ENCODE measurements at regions not wholly inside any gene's neighbourhood (a gene's known extent, or its start where the extent isn't known, plus 50 kb on each side); places are given as distances from the start of the nearest gene placed in this dataset.
A peak's percentile ranks its signal among the peaks of the same experiment; 100 is the strongest.
"Not testable (repeated sequence)": the region's sequence is repeated elsewhere in the genome, so short reads cannot be mapped to it uniquely, and the experiment has no call there.

- no peak for DNase-seq
Observed at GRCh38 chr3:159280386-159281191, 478.7 kb downstream of the MFSD1 start.

GRCh38 chr3:159293493-159293892 is 491.6 kb downstream of the MFSD1 start:
- no peak for DNase-seq

- no peak for DNase-seq
Observed at GRCh38 chr3:159301961-159302360, 500.1 kb downstream of the MFSD1 start.

DNA sequence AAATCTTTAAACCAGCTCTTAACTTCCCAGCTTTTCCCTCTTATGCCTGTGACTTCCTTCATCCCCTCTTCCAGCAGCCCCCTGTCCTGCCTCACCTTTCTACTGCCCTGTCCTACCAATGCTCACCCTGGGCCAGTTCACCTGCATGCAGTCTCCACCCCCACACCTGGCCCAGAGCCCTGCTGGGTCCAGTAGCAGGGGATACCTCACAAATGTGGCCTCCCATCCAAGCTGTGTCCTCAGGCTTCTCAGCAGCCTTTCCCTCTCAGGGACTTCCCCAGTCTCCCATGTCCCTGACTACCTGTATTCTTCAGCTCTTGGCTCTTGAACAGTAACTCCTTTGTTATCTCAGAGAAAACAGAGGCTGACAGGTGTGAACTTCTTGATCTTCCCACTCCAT is 503.2 kb downstream of the MFSD1 start:
- no peak for DNase-seq

GRCh38 chr3:159316706-159317105 is 514.9 kb downstream of the MFSD1 start:
- not testable (repeated sequence) for DNase-seq

- DNase-seq, result no peak
Observed at GRCh38 chr3:159319156-159319555, 517.3 kb downstream of the MFSD1 start.

DNA sequence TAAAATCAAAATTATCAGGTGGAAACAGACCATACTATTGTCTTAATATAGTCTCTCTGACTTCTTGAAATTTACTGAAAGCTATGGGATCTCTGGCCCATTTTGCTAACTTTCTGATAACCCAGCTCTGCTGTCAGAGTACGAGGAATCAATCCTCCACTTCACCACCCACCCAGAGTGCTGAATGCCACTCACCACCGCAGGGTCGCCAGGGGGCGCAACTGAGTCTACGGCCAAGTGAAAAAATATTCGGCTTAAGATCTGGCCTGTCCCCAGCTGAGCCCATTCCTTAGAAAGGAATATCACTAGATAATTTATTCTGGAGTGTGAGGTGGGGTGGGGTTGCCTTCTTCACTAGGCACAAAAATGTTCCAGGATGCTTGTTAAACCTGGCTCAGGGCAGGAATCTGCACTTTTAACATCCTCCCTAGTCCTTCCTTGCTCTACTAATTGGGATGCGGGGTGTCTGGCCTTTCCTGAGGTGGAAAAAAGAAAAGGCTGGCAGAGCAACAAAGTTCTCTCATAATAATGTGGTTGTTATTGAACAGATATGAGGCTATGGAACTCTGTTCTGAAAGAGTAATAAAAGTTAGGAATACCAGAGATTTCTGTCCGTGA is 520.6 kb downstream of the MFSD1 start:
- peak; percentile 10 to 43 for DNase-seq

DNA sequence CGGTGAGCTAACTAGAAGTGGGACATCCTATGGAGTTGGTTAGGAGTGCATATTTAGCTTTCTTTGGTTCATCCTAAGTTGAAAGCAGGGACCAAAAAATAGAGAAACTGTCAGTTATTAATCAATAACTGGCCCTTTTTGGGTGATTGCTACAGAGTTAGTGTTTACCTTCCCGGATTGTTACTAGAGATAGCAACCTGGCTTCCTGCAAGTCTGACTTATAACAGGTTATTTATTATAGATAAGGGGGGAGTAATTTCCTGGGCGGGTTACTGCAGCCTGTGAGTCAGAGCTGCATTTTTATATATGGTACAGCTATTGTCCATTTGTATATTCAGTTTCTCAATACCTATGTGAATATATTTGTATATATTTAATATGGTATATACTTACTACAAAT is 522.0 kb downstream of the MFSD1 start:
- no peak for DNase-seq

- DNase-seq, result no peak
Observed at GRCh38 chr3:159326998-159327397, 525.1 kb downstream of the MFSD1 start.

DNA sequence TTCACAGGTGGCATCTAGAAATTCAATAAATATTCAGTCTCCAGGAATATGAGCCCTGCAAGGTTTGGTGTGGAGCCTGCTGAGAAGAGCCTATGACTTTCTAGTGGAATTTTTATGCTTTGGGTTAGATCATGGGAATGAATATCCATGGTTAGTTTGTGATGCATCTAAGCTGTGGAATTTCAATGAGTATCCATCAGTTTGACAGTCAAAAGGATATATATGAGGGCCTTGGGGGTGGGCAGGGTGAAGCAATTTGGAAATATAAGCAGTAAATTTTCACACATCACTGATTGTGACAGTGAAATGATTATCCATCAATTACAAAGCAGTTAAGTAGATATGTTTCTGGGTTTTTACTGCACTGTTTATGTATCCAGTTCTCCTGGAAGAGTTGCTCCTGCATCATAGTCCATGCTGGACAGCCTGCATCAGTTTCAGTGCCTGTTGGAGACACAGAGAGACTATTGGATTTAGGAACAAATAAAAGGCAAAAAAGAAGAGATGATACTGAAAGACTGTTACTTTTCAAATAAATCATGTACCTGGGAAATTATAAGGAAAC is 530.8 kb downstream of the MFSD1 start:
- no peak for DNase-seq

GRCh38 chr3:159339131-159339530 is 537.3 kb downstream of the MFSD1 start:
- DNase-seq, result no peak

- DNase-seq, result no peak
Observed at GRCh38 chr3:159340877-159341500, 539.1 kb downstream of the MFSD1 start.

DNA sequence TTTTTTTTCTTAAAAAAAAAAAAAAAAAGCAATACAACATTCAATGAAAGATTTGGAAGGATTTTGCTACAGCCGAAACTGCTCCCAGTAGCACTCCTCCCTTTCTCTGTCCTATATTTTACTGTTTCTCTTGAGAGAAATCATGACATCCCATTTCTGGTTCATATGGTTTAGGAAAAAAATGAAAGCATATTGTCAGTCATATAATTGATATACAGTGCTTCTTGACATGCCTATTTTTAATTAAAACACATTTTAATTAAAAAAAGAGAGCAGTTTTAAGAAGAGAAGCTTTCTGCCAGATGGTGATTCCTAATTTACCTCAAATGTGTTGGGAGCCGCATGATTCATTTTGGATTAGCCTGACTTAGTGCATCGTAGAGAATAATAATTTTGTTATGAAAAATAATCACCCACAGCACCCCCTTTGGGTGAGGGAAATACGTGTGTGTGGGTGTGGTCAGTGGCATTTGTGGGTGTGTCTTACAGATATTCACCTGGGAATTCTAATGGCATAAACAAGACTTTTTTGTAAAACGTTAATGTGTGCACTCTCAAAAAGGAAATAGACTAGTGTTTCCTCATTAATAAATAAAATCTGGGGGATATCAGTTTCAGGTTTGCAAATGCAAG is 544.5 kb downstream of the MFSD1 start:
- DNase-seq, result no peak

DNA sequence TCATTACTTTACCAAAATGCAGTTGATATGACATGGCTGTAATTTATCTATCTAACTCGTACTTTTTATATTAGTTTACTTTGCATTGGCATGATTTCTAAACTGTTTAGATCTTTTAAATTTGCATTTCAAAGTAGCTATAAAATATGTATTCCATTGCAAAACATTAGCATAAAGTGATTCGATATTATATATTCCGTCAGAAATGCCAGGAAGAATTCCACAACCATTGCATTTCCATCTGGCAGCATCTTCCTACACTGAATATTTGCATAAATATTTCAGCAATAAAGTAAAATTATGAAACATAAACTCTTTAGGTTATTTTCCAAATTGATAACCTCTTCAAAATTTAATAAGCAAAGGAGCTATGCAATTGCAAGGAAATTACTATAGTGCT is 546.6 kb downstream of the MFSD1 start:
- no peak for DNase-seq

DNA sequence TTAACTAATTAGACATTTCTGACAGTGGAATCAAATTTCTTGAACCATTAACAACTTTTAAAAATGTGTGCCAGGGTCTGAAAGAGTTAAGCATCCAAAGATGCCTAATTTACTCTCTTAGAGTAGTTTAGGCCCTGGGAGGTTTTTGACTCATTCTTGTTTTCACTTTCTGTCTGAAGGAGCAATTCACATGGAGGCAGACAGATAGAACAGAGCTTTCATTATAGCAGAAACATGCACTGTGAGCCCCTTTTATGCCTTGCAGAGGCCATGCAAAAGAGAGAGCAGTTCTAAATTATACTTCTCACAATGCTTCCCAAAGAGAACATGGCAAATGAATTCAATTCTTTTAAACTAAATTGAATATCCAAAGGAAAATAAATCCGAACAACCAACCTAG is 554.8 kb downstream of the MFSD1 start:
- DNase-seq, result no peak

DNA sequence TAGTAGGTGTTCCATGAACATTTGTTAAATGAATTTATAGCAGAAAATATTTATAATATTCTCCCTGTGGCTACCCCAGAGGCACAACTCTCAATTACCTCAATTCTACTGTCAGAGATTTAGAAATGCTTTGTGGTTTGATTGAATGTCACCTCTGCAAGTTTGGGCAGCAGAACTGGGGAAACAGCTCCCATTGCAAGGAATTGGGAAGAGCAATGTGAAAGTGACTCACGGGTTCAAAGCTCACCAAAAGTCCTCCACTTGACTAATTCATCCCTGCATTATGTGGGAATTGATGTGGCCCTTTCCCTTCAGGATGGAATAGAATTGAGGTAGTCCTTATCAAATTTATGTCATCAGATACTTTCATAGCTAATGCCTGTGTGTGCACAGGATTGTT is 562.7 kb downstream of the MFSD1 start:
- no peak for DNase-seq

GRCh38 chr3:159366476-159366875 is 564.6 kb downstream of the MFSD1 start:
- no peak for DNase-seq

DNA sequence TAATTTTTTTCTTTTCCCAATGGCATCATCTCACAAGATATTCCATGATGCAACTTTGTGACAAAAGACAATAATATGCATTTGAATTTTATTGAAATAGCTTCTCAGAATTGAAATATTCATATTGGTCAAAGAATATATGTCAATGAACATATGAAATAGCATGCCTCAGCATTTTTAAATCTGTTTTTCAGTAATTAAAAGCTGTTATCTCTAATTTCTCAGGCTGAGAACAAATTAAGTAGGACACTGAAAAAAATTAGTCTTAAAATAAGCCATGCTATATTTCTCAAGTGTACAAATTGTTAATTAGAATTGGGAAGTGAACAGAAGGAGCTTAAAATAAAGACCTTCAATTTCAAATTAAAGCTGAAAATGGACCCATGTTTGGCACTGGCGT is 570.1 kb downstream of the MFSD1 start:
- DNase-seq, result no peak

DNA sequence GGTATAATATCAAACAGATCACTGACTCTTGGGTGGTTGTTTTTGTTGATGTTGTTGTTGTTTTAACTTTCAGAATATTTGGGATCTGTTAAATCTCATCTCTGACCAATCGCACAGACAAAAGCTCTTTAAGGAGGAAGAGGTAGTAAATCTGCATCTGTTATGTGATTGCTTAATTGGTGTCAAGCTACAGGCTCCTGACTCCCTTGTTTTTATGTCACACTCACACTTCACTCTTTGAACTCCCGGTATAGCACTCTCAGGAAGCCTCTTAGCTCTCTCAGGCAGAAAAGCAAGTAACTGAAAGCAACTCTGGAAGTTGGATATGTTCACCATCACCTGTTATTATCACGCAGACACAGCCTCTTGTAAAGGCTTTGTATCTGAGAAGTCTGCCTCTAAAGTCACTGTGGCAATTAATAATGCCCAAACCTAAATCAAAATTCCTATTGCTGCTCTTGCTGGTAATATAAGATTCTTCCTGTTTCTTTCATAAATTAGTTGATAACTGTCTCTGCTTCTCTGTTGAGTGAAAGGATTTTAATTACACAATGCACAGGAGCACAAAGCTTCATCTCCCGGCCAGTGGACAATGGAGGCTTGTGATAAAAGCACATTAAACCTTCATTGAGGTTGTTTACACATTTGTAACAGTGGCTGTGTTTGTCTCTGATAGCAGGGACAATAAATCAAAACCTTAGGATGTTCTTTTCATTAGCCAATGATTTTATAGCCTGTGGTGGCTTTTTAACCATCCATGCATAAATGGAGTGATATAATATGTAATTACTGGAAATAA is 576.7 kb downstream of the MFSD1 start:
- DNase-seq, result no peak

GRCh38 chr3:159380891-159381290 is 579.0 kb downstream of the MFSD1 start:
- DNase-seq, result no peak

GRCh38 chr3:159390656-159391212 is 588.9 kb downstream of the MFSD1 start:
- DNase-seq, result no peak

DNA sequence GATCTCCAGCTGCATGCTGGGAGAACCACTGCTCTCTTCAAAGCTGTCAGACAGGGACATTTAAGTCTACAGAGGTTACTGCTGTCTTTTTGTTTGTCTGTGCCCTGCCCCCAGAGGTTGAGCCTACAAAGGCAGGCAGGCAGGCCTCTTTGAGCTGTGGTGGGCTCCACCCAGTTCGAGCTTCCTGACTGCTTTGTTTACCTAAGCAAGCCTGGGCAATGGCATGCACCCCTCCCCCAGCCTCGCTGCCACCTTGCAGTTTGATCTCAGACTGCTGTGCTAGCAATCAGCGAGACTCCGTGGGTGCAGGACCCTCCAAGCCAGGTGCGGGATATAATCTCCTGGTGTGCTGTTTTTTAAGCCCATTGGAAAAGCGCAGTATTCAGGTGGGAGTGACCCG is 591.0 kb upstream of the IL12A start:
- DNase-seq, result not testable (repeated sequence)
